ENCODE measurements at regions not wholly inside any gene's neighbourhood (a gene's known extent, or its start where the extent isn't known, plus 50 kb on each side); places are given as distances from the start of the nearest gene placed in this dataset.

GRCh38 chr3:84223512-84223911 lies 735.3 kb upstream of the CADM2 start:
- Histone ChIP-seq H3K9me3 (peaks cover 0 to 26% of the 10 kb centered on the region in 2 donors), H3K27me3 (no peaks in the 10 kb centered on the region), H3K4me3 (no peak overlapping the region), H3K4me1 (no peaks in the 10 kb centered on the region), H3K27ac (no peak overlapping the region), H3K36me3 (no peaks in the 10 kb centered on the region)
- intact Hi-C loops (cut with DNase I; ENCODE audit: low total_unique reads): no loop called here
- no peak for TF ChIP-seq CTCF (IDR thresholded peaks at IDR 0.05)
- no peak for DNase-seq (ENCODE audit: low spot score in 2 of 2)

GRCh38 chr3:84224262-84224661 lies 734.5 kb upstream of the CADM2 start:
- no peaks in the 10 kb centered on the region for H3K27me3 ChIP-seq
- DNase-seq (ENCODE audit: low spot score in 2 of 2): no peak
- intact Hi-C loops (cut with DNase I; ENCODE audit: low total_unique reads): no loop called here
- H3K36me3 ChIP-seq: no peaks in the 10 kb centered on the region
- TF ChIP-seq CTCF (IDR thresholded peaks at IDR 0.05) (no peak), POLR2A (IDR thresholded peaks at IDR 0.05) (no peak), POLR2AphosphoS5 (IDR thresholded peaks at IDR 0.05) (no peak)
- no peaks in the 10 kb centered on the region for H3K4me1 ChIP-seq
- peaks cover 0 to 26% of the 10 kb centered on the region in 2 donors for H3K9me3 ChIP-seq
- no peak overlapping the region for H3K4me3 ChIP-seq
- no peak overlapping the region for H3K27ac ChIP-seq

GRCh38 chr3:84236261-84236660 lies 722.5 kb upstream of the CADM2 start:
- H3K4me3 ChIP-seq: no peak overlapping the region
- H3K36me3 ChIP-seq: no peaks in the 10 kb centered on the region
- TF ChIP-seq POLR2A (IDR thresholded peaks at IDR 0.05): no peak
- TF ChIP-seq POLR2AphosphoS5 (IDR thresholded peaks at IDR 0.05): no peak
- TF ChIP-seq CTCF (IDR thresholded peaks at IDR 0.05): no peak
- intact Hi-C loops (cut with DNase I; ENCODE audit: low total_unique reads): no loop called here
- H3K27ac ChIP-seq: no peak overlapping the region
- no peaks in the 10 kb centered on the region for H3K27me3 ChIP-seq
- H3K9me3 ChIP-seq: no peaks in the 10 kb centered on the region
- no peak for DNase-seq (ENCODE audit: low spot score in 2 of 2)
- no peaks in the 10 kb centered on the region for H3K4me1 ChIP-seq

- no peaks in the 10 kb centered on the region for H3K27me3 ChIP-seq
- intact Hi-C loops (cut with DNase I; ENCODE audit: low total_unique reads): no loop called here
- no peak overlapping the region for H3K4me3 ChIP-seq
- no peaks in the 10 kb centered on the region for H3K4me1 ChIP-seq
- TF ChIP-seq POLR2A (IDR thresholded peaks at IDR 0.05): no peak
- H3K36me3 ChIP-seq: no peaks in the 10 kb centered on the region
- no peaks in the 10 kb centered on the region for H3K9me3 ChIP-seq
- H3K27ac ChIP-seq: no peak overlapping the region
- DNase-seq (ENCODE audit: low spot score in 2 of 2): no peak
Measured at GRCh38 chr3:84245789-84246188, 713.0 kb upstream of the CADM2 start.

GRCh38 chr3:84260596-84260995 lies 698.2 kb upstream of the CADM2 start:
- intact Hi-C loops (cut with DNase I; ENCODE audit: low total_unique reads): no loop called here
- H3K9me3 ChIP-seq: no peaks in the 10 kb centered on the region
- no peak for DNase-seq (ENCODE audit: low spot score in 2 of 2)
- H3K27ac ChIP-seq: no peak overlapping the region
- TF ChIP-seq POLR2AphosphoS5 (IDR thresholded peaks at IDR 0.05): no peak
- no peak for TF ChIP-seq POLR2A (IDR thresholded peaks at IDR 0.05)
- no peak for TF ChIP-seq CTCF (IDR thresholded peaks at IDR 0.05)
- no peaks in the 10 kb centered on the region for H3K36me3 ChIP-seq
- H3K27me3 ChIP-seq: no peaks in the 10 kb centered on the region
- no peaks in the 10 kb centered on the region for H3K4me1 ChIP-seq
- H3K4me3 ChIP-seq: no peak overlapping the region

GRCh38 chr3:84265768-84266167 lies 693.0 kb upstream of the CADM2 start:
- H3K27ac ChIP-seq: no peak overlapping the region
- DNase-seq (ENCODE audit: low spot score in 2 of 2): no peak
- TF ChIP-seq POLR2A (IDR thresholded peaks at IDR 0.05) (no peak), POLR2AphosphoS5 (IDR thresholded peaks at IDR 0.05) (no peak), CTCF (IDR thresholded peaks at IDR 0.05) (no peak)
- no peaks in the 10 kb centered on the region for H3K27me3 ChIP-seq
- no peaks in the 10 kb centered on the region for H3K4me1 ChIP-seq
- H3K9me3 ChIP-seq: no peaks in the 10 kb centered on the region
- no peak overlapping the region for H3K4me3 ChIP-seq
- H3K36me3 ChIP-seq: no peaks in the 10 kb centered on the region
- intact Hi-C loops (cut with DNase I; ENCODE audit: low total_unique reads): no loop called here

Measured in breast epithelium (tissue), 4 donors.